GM10248 (cell line): ENCODE measurements at regions not wholly inside any gene's neighbourhood (a gene's known extent, or its start where the extent isn't known, plus 50 kb on each side); places are given as distances from the start of the nearest gene placed in this dataset.
"Not testable (repeated sequence)": the region's sequence is repeated elsewhere in the genome, so short reads cannot be mapped to it uniquely, and the experiment has no call there.

ENCODE experiments used
- CTCF ChIA-PET: fragments of 300-600 bp; sonication (Branson Sonifier 250); formaldehyde crosslinking; extraction: SDS; loops from one replicate; lab custom pipeline; 2021; ENCODE audit warnings: antibody characterized with exemption; lab: Yijun Ruan, JAX
- POLR2A ChIA-PET: fragments of 350-650 bp; sonication (Branson Sonifier 250); formaldehyde crosslinking; extraction: SDS; loops from one replicate; lab custom pipeline; 2020; ENCODE audit warnings: antibody characterized with exemption; lab: Yijun Ruan, JAX
- DNase-seq: peaks from one replicate; pipeline ENCODE4 v3.0.0; 2012; ENCODE audit errors: extremely low spot score
- TF ChIP-seq, protein P1 (sequence below): IDR thresholded peaks from 2 replicates; pipeline ENCODE4 v1.5.1; 2012; ENCODE audit warnings: mild to moderate bottlenecking, low read depth; ENCODE audit errors: extremely low read depth, missing control alignments, control extremely low read depth

DNA sequence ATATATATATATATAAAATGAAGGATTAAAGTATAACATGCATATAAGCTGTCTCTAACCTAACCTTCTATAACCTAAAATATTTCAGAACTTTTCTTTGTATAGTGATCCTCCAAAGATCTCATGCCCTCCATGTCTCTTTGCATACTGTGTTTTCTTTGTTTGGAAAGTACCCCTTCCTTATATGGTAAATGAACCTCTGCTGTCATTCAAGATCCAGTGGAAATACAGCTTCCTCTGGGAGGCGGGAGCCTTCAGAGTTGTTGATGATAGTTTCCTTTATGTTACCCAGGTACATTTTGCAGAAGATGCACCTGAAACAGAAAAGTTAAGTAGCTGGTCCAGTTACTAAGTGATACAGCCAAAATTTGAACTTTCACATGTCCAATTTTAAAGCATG, 233.3 kb upstream of the FOXP2 start:
- TF ChIP-seq, protein P1, sequence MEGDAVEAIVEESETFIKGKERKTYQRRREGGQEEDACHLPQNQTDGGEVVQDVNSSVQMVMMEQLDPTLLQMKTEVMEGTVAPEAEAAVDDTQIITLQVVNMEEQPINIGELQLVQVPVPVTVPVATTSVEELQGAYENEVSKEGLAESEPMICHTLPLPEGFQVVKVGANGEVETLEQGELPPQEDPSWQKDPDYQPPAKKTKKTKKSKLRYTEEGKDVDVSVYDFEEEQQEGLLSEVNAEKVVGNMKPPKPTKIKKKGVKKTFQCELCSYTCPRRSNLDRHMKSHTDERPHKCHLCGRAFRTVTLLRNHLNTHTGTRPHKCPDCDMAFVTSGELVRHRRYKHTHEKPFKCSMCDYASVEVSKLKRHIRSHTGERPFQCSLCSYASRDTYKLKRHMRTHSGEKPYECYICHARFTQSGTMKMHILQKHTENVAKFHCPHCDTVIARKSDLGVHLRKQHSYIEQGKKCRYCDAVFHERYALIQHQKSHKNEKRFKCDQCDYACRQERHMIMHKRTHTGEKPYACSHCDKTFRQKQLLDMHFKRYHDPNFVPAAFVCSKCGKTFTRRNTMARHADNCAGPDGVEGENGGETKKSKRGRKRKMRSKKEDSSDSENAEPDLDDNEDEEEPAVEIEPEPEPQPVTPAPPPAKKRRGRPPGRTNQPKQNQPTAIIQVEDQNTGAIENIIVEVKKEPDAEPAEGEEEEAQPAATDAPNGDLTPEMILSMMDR, result no peak
- no peak for DNase-seq
- ChIA-PET POLR2A (no interaction called here), CTCF (interaction anchor here (1.4 kb wide), 1 partner anchor 12 kb away, joined by 4 read pairs; no protein-coding TSS in a partner anchor)

DNA sequence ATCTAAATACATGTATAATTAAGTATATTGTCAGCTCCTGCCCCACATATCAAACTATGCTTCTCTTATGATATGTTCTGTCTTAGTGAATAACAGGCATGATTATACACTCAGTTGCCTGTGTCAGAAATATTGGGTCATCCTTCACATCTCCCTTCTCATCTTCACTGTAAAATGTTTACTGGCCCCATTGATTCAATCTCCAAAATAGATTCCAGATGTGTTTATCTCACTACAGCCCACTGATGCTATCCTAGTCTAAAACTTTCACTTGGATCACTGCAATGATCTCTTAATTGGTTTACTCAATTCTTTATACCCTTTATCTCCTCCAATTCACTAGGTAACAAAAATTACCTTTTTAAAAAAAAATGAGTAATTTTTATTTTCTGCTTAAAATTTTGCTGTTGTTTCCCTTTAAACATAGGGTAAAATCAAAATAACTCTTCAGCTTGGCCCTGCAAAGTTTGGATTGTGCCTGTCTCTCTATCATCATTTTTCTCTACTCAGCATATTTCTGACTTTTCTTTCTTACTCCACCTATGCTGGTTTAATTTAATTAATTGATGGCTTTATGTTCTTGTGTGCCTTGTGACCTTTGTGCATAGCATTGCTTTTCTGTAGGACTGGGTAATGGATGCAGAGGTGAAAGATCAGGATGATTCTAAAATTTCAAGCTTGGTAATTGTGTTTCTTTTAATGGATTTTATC, 233.9 kb upstream of the FOXP2 start:
- POLR2A ChIA-PET, result no interaction called here
- TF ChIP-seq, protein P1, result no peak
- DNase-seq, result no peak
- CTCF ChIA-PET, result interaction anchor here (1.4 kb wide), 1 partner anchor 11 kb away, joined by 4 read pairs; no protein-coding TSS in a partner anchor

DNA sequence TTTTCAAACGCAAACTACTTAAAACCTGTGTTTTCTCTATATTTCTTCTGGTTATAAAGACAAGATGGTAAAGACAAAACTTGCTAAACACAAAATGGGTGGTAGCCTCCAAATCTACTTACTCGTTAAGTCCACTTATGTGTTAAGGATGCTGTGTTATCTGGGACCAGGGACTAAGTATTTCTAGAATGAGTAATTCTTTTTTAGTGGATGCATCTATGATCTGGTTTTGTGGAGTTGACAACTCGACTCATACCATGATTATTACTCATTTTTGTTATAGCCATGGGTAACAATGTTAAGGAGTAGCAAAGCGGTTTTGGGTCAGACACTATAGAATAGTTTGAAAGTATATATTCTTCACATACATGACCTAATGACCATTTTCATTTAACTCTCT, 239.5 kb upstream of the FOXP2 start:
- TF ChIP-seq, protein P1, result no peak
- ChIA-PET POLR2A (no interaction called here), CTCF (no interaction called here)
- no peak for DNase-seq

DNA sequence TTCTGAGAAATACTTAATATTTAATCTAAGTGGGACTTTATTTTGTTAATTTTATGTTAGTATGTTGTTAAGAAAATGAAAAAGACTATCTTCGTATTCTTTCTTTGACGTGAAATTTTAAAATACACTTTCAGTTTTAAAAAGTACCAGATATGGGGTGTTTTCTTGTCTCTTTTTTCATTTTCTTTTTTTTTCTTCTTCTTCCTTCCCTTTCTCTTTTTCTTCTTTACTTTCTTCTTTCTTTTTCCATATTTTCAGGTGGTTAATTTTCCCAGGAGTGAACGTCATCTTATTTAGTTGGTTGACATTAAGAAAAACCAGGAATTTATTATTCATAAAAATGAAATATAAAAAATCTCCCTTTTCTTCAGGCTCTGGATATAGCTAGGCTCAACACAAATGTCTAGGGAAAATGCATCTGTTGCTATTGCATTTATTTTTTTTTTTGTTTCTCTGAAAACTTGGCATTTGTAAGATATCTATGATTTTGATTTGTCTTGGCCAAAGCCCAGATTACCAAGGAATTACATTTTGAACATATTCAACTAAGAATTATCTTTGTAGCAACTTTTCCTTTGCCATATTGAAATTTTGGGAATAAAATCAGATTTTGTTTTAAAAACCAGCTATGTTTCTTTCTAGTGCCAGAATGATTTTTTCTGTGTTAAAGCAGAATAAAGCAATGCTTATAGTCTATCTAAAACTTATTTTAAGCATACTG, 241.3 kb upstream of the FOXP2 start:
- no peak for DNase-seq
- TF ChIP-seq, protein P1, result no peak
- POLR2A ChIA-PET, result no interaction called here

DNA sequence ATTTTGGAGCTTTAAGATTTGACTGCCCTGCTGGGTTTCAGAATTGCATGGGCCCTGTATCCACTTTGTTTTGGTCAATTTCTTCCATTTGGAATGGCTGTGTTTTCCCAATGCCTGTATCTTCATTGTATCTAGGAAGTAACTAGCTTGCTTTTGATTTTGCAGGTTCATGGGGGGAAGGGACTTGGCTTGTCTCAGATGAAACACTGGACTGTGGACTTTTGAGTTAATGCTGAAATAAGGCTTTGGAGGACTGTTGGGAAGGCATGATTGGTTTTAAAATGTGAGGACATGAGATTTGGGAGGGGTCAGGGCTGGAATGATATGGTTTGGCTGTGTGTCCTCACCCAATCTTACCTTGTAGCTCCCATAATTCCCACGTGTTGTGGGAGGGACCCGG, 245.2 kb upstream of the FOXP2 start:
- CTCF ChIA-PET, result interaction anchor here (0.9 kb wide), 2 partner anchors 9 to 12 kb away, joined by 3 to 4 read pairs; no protein-coding TSS in a partner anchor
- POLR2A ChIA-PET, DNase-seq: not testable (repeated sequence)

More for the DNA sequence above, 241.3 kb upstream of the FOXP2 start:
- CTCF ChIA-PET, result no interaction called here

DNA sequence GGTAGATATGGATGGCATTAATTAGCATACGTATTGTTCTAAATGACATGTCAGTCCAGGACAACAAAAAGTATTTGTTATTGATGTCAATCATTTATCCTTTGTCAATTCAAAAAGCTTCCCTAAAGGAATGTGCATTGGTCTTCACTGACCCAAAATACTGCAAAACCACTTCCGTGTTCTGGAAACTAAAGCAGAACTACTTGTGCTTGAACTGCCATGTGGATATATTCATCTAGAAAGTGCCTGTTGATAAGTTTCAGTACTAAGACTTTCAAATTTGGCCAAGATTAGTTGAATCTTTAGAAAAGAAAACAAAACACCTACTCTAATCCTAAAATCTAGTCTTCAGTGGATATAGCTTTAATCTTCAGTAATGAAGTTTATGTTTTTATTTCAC, 242.1 kb upstream of the PPP1R3A start:
- no peak for DNase-seq
- TF ChIP-seq, protein P1, result no peak
- ChIA-PET CTCF (interaction anchor here (1.0 kb wide), 2 partner anchors 9 to 26 kb away, joined by 3 read pairs; no protein-coding TSS in a partner anchor), POLR2A (no interaction called here)

DNA sequence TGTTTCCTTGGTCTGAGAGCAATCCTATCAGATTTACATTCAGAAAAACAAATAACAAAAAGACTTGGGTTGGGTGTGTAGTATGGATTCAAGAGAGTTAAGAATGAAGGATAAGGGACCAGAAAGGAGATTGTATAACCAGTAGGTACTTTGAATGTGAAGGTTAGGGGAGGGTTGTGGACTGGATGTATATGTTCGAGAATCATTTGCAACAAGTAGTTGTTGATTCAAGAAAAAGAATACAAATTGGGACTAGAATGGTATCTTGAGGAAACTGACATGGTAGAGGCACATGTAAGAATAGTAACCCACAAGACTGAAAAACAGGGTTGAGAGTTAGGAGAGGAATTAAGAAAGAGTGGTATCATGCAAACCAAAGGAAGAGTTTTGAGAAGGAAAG, 240.0 kb upstream of the PPP1R3A start:
- TF ChIP-seq, protein P1, result no peak
- ChIA-PET CTCF (interaction anchor here (1.6 kb wide), 1 partner anchor 8 kb away, joined by 4 read pairs; no protein-coding TSS in a partner anchor), POLR2A (no interaction called here)
- no peak for DNase-seq
